ENCODE measurements at regions not wholly inside any gene's neighbourhood (a gene's known extent, or its start where the extent isn't known, plus 50 kb on each side); places are given as distances from the start of the nearest gene placed in this dataset.
A peak's percentile ranks its signal among the peaks of the same experiment; 100 is the strongest.

DNA sequence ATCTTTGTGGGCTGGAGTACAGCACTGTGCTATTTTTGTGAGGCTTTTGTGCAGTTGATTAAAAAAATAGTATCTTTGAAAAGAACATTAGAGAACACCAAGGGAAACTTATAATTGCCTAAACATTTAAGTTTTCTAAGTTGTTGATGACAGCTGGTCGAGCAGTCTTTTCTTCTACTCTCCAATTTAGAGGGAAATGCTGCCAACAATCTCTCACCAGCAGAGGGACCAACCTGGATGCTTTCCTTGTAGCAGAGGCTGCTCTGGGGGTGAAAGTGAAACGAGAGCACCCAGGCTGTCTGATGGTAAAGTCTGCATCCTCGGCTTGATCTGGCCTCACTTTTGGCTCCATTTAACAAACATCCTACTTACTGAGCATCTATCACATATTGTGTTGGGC, 1286.5 kb upstream of the TENM4 start:
- no peak overlapping the region for H3K4me3 ChIP-seq (replicated peaks; ENCODE audit: insufficient read depth, low read length)
- TF ChIP-seq, protein P1, sequence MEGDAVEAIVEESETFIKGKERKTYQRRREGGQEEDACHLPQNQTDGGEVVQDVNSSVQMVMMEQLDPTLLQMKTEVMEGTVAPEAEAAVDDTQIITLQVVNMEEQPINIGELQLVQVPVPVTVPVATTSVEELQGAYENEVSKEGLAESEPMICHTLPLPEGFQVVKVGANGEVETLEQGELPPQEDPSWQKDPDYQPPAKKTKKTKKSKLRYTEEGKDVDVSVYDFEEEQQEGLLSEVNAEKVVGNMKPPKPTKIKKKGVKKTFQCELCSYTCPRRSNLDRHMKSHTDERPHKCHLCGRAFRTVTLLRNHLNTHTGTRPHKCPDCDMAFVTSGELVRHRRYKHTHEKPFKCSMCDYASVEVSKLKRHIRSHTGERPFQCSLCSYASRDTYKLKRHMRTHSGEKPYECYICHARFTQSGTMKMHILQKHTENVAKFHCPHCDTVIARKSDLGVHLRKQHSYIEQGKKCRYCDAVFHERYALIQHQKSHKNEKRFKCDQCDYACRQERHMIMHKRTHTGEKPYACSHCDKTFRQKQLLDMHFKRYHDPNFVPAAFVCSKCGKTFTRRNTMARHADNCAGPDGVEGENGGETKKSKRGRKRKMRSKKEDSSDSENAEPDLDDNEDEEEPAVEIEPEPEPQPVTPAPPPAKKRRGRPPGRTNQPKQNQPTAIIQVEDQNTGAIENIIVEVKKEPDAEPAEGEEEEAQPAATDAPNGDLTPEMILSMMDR (IDR thresholded peaks at IDR 0.05; ENCODE audit: insufficient read depth, low read length) = no peak
- no peak for TF ChIP-seq GABPA (IDR thresholded peaks at IDR 0.05; ENCODE audit: low read depth)
- TF ChIP-seq POLR2AphosphoS5 (IDR thresholded peaks at IDR 0.05; ENCODE audit: low read depth) = no peak
- TF ChIP-seq SPI1 (IDR thresholded peaks at IDR 0.05; ENCODE audit: borderline replicate concordance, low read depth) = no peak
- no peak for TF ChIP-seq REST (IDR thresholded peaks at IDR 0.05; ENCODE audit: insufficient replicate concordance, low read depth)
- H3K27me3 ChIP-seq (ENCODE audit: insufficient read depth, poor library complexity, severe bottlenecking) = no peaks in the 10 kb centered on the region
- no peak for DNase-seq (ENCODE audit: low read depth in 1 of 2, low spot score in 1 of 2)
- H3K27ac ChIP-seq (replicated peaks) = no peak overlapping the region

DNA sequence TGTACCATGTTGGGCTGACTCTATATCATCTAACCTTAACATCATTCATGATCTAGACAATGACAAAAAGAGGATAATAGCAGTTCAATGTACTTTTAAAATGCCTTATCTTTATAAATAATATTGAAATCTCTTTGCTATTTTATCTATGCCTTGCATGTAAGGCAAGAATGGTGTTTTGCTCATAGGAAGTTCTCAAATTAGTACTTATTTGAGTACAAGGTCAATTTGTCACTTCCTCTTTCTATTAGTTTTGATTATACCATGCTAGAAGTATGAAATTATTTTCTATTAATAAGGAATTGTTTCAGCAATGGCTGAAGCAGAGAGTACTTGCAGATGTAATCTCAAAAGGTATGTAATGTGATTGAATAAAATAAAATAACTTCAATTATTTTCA, 1285.4 kb upstream of the TENM4 start:
- no peak for DNase-seq (ENCODE audit: low read depth in 1 of 2, low spot score in 1 of 2)
- H3K4me3 ChIP-seq (replicated peaks; ENCODE audit: insufficient read depth, low read length) = no peak overlapping the region
- TF ChIP-seq SPI1 (IDR thresholded peaks at IDR 0.05; ENCODE audit: borderline replicate concordance, low read depth) = peak; percentile 28; the same call in 1 of the 2 replicates
- TF ChIP-seq, protein P1 (IDR thresholded peaks at IDR 0.05; ENCODE audit: insufficient read depth, low read length) = no peak
- no peak overlapping the region for H3K27ac ChIP-seq (replicated peaks)
- no peaks in the 10 kb centered on the region for H3K27me3 ChIP-seq (ENCODE audit: insufficient read depth, poor library complexity, severe bottlenecking)

- H3K4me3 ChIP-seq (replicated peaks; ENCODE audit: insufficient read depth, low read length) = no peak overlapping the region
- no peak overlapping the region for H3K27ac ChIP-seq (replicated peaks)
- H3K27me3 ChIP-seq (ENCODE audit: insufficient read depth, poor library complexity, severe bottlenecking) = no peaks in the 10 kb centered on the region
- DNase-seq (ENCODE audit: low read depth in 1 of 2, low spot score in 1 of 2) = no peak
- TF ChIP-seq GABPA (IDR thresholded peaks at IDR 0.05; ENCODE audit: low read depth) = no peak
- TF ChIP-seq, protein P1 (IDR thresholded peaks at IDR 0.05; ENCODE audit: insufficient read depth, low read length) = no peak
- no peak for TF ChIP-seq SPI1 (IDR thresholded peaks at IDR 0.05; ENCODE audit: borderline replicate concordance, low read depth)
- no peak for TF ChIP-seq REST (IDR thresholded peaks at IDR 0.05; ENCODE audit: insufficient replicate concordance, low read depth)
- no peak for TF ChIP-seq POLR2AphosphoS5 (IDR thresholded peaks at IDR 0.05; ENCODE audit: low read depth)
Observed at GRCh38 chr11:80724366-80724765, 1283.5 kb upstream of the TENM4 start.

DNA sequence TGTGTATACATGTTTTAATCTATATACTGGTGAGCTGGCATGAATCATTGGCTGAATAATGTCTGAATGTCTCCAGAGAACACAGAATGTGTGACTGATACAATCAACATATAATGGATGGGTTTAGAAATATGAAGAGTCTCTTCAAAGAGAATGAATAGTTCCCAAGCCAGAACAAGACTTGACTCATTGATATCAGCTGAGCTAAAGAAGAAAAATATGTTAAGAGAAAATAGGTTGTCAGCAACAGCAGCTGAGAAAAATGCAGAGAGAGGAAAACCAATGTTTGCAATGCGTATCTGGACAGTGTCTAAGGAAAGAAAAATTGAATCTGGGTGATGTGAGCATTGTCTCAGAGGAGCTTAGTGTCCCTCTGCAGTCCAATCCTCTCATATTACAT, 1281.8 kb upstream of the TENM4 start:
- Histone ChIP-seq H3K27ac (replicated peaks) (no peak overlapping the region), H3K27me3 (ENCODE audit: insufficient read depth, poor library complexity, severe bottlenecking) (no peaks in the 10 kb centered on the region), H3K4me3 (replicated peaks; ENCODE audit: insufficient read depth, low read length) (no peak overlapping the region)
- TF ChIP-seq, protein P1 (IDR thresholded peaks at IDR 0.05; ENCODE audit: insufficient read depth, low read length) = no peak
- TF ChIP-seq GABPA (IDR thresholded peaks at IDR 0.05; ENCODE audit: low read depth) (no peak), REST (IDR thresholded peaks at IDR 0.05; ENCODE audit: insufficient replicate concordance, low read depth) (no peak), POLR2AphosphoS5 (IDR thresholded peaks at IDR 0.05; ENCODE audit: low read depth) (no peak), SPI1 (IDR thresholded peaks at IDR 0.05; ENCODE audit: borderline replicate concordance, low read depth) (no peak)
- no peak for DNase-seq (ENCODE audit: low read depth in 1 of 2, low spot score in 1 of 2)

Data from HL-60 (cell line).